Uterus (tissue), 3 donors: ENCODE measurements at regions not wholly inside any gene's neighbourhood (a gene's known extent, or its start where the extent isn't known, plus 50 kb on each side); places are given as distances from the start of the nearest gene placed in this dataset.

Experiments
- DNase-seq, 2 donors: peaks; one replicate each; pipeline ENCODE4 v3.0.0-alpha.2; 2019 to 2020
- H3K27ac ChIP-seq, 2 donors: fragments of 200-600 bp; sonication (generic); 1 replicate in 1 of 2; 2 replicates in 1 of 2; pipeline ENCODE4 v1.5.1; 2016 to 2018
- H3K27me3 ChIP-seq, 2 donors: fragments of 200-600 bp; sonication (generic); one replicate each; pipeline ENCODE4 v1.5.1; 2018 to 2019; ENCODE audit warnings: control low read depth in 1 of 2
- H3K36me3 ChIP-seq, 2 donors: fragments of 200-600 bp; sonication (generic); one replicate each; pipeline ENCODE4 v1.5.1; 2019; ENCODE audit warnings: control low read depth in 1 of 2
- H3K4me1 ChIP-seq, 2 donors: fragments of 200-600 bp; sonication (generic); one replicate each; pipeline ENCODE4 v1.5.1; 2018 to 2019; ENCODE audit warnings: control low read depth in 1 of 2
- H3K4me3 ChIP-seq, 2 donors: fragments of 200-600 bp; sonication (generic); 1 replicate in 1 of 2; 2 replicates in 1 of 2; pipeline ENCODE4 v1.5.1; 2018 to 2019; ENCODE audit warnings: mild to moderate bottlenecking in 1 of 2
- H3K9me3 ChIP-seq, 2 donors: fragments of 200-600 bp; sonication (generic); one replicate each; pipeline ENCODE4 v1.5.1; 2019; ENCODE audit warnings: control low read depth in 1 of 2
- POLR2A ChIP-seq, 2 donors: fragments of 450-650 bp; IDR thresholded peaks; one replicate each; pipeline ENCODE4 v1.6.1; 2016; ENCODE audit warnings: antibody characterized with exemption in 2 of 2, mild to moderate bottlenecking in 1 of 2, moderate library complexity in 1 of 2
- intact Hi-C: fragments of 100-400 bp; cut with DNase I; formaldehyde crosslinking; loops from one replicate; pipeline ENCODE4 v1.15.1; 2023; ENCODE audit warnings: low total_unique reads
- TF ChIP-seq, protein P1 (sequence below), 4 experiments: fragments of 200-600 bp in 2 of 4; fragments of 450-650 bp in 2 of 4; sonication (generic) in 2 of 4; IDR thresholded peaks; one replicate each; pipeline ENCODE4 v1.5.1; 2016 to 2019; ENCODE audit warnings: antibody characterized with exemption in 4 of 4, mild to moderate bottlenecking in 2 of 4, moderate library complexity in 1 of 4
- donor health status: DM: yes; HTN: yes; CAD: no.

DNA sequence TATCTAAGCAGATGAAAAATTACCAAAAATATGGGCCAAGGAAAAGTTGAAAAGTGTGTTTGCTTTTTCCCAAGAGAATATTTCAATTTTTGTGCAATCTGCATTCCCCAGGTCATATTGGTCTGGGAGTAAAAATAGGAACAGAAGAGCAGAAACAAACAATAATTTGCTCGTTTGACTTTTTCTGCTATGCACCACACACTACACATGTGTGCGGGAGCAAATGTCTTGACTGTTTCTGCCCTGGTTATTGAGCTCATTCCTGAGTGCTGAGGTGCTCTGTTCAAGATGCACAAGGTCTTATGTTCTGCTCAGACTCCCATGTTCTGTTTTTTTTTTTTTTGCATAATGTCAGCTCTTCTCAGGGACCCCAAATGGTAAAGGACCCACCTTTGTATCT lies 298.0 kb upstream of the MME start:
- Histone ChIP-seq H3K27ac (no peak overlapping the region), H3K4me3 (no peak overlapping the region), H3K4me1 (no peaks in the 10 kb centered on the region), H3K9me3 (no peaks in the 10 kb centered on the region), H3K36me3 (no peaks in the 10 kb centered on the region), H3K27me3 (no peaks in the 10 kb centered on the region)
- DNase-seq, result no peak
- intact Hi-C loops, result loop anchor here (5.0 kb wide), 1 partner anchor 790 kb away; no protein-coding TSS in a partner anchor
- TF ChIP-seq, protein P1, sequence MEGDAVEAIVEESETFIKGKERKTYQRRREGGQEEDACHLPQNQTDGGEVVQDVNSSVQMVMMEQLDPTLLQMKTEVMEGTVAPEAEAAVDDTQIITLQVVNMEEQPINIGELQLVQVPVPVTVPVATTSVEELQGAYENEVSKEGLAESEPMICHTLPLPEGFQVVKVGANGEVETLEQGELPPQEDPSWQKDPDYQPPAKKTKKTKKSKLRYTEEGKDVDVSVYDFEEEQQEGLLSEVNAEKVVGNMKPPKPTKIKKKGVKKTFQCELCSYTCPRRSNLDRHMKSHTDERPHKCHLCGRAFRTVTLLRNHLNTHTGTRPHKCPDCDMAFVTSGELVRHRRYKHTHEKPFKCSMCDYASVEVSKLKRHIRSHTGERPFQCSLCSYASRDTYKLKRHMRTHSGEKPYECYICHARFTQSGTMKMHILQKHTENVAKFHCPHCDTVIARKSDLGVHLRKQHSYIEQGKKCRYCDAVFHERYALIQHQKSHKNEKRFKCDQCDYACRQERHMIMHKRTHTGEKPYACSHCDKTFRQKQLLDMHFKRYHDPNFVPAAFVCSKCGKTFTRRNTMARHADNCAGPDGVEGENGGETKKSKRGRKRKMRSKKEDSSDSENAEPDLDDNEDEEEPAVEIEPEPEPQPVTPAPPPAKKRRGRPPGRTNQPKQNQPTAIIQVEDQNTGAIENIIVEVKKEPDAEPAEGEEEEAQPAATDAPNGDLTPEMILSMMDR (IDR thresholded peaks at IDR 0.05), result no peak
- no peak for TF ChIP-seq POLR2A (IDR thresholded peaks at IDR 0.05)

DNA sequence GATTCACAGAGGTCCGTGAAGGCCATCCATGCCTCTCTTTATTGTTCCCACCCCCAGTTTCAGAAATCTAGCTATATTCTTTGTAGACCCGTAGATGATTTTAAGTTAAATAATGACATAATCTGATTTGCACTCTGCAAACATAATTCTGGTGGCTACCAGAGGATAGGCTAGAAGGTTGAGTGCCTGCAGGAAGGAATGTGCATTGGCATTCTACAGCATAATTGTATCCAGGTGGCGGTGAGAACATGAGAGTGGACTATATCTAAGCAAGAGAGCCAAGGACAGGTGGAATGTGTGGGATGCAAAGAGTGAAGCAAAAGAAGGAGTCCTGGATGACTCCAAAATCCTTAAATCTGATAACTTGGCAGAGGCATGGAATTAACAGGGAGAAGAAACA lies 298.5 kb upstream of the MME start:
- Histone ChIP-seq H3K36me3 (no peaks in the 10 kb centered on the region), H3K27ac (no peak overlapping the region), H3K4me3 (no peak overlapping the region), H3K27me3 (no peaks in the 10 kb centered on the region), H3K9me3 (no peaks in the 10 kb centered on the region), H3K4me1 (no peaks in the 10 kb centered on the region)
- no peak for DNase-seq
- intact Hi-C loops, result loop anchor here (5.0 kb wide), 1 partner anchor 789 kb away; no protein-coding TSS in a partner anchor
- TF ChIP-seq, protein P1 (IDR thresholded peaks at IDR 0.05), result no peak
- no peak for TF ChIP-seq POLR2A (IDR thresholded peaks at IDR 0.05)

DNA sequence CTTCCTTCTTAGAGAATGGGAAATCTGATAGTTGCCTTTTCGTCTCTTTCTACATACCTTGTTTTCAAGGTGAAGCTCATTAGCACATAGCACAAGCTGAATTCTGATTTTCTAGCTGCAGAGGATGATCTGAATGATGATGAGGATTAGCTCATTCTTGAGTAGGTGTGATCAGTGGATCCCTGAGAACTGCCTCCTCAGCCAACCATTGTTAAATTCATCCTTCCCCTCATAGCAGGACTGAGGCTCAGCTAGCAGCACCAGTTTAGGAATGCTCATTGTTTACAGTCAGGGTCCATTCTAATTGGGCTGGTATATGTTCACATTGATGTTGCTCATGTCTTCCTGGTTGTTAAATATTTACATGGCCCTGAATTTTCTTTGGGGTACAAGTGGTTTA lies 299.9 kb upstream of the MME start:
- no peaks in the 10 kb centered on the region for H3K36me3 ChIP-seq
- H3K9me3 ChIP-seq, result no peaks in the 10 kb centered on the region
- H3K27me3 ChIP-seq, result no peaks in the 10 kb centered on the region
- H3K27ac ChIP-seq, result no peak overlapping the region
- H3K4me3 ChIP-seq, result no peak overlapping the region
- TF ChIP-seq, protein P1 (IDR thresholded peaks at IDR 0.05), result no peak
- TF ChIP-seq POLR2A (IDR thresholded peaks at IDR 0.05), result no peak
- DNase-seq, result no peak
- H3K4me1 ChIP-seq, result no peaks in the 10 kb centered on the region
- intact Hi-C loops, result loop anchor here (5.0 kb wide), 1 partner anchor 788 kb away; no protein-coding TSS in a partner anchor

DNA sequence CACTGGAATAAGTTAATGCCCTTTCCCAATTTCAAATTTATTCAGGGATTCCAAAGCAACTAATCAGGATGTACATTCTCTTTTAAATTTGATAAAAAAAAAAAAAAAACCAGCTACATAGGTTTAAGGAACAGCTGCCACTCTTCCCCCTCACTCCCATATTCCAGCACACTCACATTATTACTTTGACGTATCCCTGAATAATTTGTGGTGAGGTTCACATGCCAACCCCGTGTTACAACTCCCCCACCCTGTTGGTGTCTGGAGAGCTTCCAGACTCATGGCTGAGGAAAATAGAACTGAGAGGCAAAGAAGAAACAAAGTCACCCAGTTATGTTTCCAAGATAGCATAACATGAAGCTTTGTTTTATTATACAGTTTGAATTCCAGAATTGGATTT lies 300.5 kb upstream of the MME start:
- no peaks in the 10 kb centered on the region for H3K27me3 ChIP-seq
- intact Hi-C loops, result no loop called here
- TF ChIP-seq, protein P1 (IDR thresholded peaks at IDR 0.05), result no peak
- TF ChIP-seq POLR2A (IDR thresholded peaks at IDR 0.05), result no peak
- no peak for DNase-seq
- H3K27ac ChIP-seq, result no peak overlapping the region
- no peaks in the 10 kb centered on the region for H3K4me1 ChIP-seq
- H3K36me3 ChIP-seq, result no peaks in the 10 kb centered on the region
- no peak overlapping the region for H3K4me3 ChIP-seq
- no peaks in the 10 kb centered on the region for H3K9me3 ChIP-seq

DNA sequence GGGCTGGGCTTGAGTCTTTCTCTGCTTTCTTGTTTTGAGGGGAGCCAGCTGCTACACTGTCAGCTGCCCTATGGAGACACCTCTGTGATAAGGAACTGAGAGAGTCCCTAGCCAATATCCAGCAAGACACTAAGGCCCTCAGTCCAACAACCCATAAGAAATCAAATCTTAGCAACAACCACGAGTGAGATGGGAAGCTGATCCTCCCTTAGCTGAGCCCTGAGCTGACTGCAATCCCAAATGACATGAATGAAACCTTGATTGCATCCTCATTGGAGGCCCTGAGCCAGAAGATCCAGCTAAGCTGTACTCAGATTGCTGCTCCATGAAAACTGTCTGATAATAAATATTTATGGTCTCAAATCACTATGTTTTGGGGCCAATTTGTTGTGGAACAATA lies 302.1 kb upstream of the MME start:
- TF ChIP-seq POLR2A (IDR thresholded peaks at IDR 0.05), result no peak
- TF ChIP-seq, protein P1 (IDR thresholded peaks at IDR 0.05), result no peak
- intact Hi-C loops, result no loop called here

More for the DNA sequence above, 302.1 kb upstream of the MME start:
- Histone ChIP-seq H3K9me3 (no peaks in the 10 kb centered on the region), H3K27me3 (no peaks in the 10 kb centered on the region), H3K4me1 (no peaks in the 10 kb centered on the region), H3K4me3 (no peak overlapping the region), H3K36me3 (no peaks in the 10 kb centered on the region), H3K27ac (no peak overlapping the region)
- no peak for DNase-seq
